ENCODE measurements at regions not wholly inside any gene's neighbourhood (a gene's known extent, or its start where the extent isn't known, plus 50 kb on each side); places are given as distances from the start of the nearest gene placed in this dataset.

DNA sequence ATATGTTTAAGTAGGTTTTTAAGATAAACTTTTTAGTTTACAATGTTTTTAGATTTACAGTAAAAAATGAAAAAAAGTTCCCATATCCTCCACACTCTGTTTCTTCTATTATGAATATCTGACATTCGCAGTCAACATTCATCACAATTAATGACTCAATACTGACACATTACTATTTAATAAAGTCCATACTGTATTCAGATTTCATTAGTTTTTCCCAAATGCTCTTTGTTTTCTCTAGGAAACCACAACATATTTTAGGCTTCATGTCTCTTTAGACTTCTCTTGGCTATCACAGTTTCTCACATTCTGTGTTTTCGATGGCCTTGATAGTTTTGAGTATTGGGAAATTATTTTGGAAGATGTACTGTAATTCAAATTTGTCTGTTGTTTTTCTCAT is 399.8 kb downstream of the SLC6A15 start:
- no peak for TF ChIP-seq CTCF (IDR thresholded peaks at IDR 0.05; ENCODE audit: borderline replicate concordance, insufficient read depth, low read depth, low read length)
- H3K4me3 ChIP-seq (ENCODE audit: low read depth, low read length), result no peak overlapping the region

DNA sequence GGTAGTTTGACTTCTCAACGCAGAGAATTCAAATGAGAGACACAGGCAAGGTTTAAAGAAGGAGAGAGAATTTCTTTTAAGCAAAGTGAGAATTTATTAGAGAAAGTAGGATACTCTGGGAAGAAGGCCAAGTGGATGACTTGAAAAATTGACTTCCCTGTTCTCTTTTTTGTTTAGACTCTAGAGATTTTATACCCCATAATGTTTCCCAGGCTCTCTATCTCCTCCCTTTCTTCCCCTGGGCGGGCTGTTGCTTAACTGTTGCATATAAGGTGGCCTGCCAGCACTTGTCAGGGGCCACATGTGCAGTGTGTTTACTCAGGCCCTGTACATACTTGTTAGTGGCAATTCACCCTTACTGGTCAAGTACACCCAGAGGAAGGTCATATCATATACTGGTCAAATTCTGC is 403.7 kb downstream of the SLC6A15 start:
- no peak overlapping the region for H3K4me3 ChIP-seq (ENCODE audit: low read depth, low read length)
- no peak for TF ChIP-seq CTCF (IDR thresholded peaks at IDR 0.05; ENCODE audit: borderline replicate concordance, insufficient read depth, low read depth, low read length)

DNA sequence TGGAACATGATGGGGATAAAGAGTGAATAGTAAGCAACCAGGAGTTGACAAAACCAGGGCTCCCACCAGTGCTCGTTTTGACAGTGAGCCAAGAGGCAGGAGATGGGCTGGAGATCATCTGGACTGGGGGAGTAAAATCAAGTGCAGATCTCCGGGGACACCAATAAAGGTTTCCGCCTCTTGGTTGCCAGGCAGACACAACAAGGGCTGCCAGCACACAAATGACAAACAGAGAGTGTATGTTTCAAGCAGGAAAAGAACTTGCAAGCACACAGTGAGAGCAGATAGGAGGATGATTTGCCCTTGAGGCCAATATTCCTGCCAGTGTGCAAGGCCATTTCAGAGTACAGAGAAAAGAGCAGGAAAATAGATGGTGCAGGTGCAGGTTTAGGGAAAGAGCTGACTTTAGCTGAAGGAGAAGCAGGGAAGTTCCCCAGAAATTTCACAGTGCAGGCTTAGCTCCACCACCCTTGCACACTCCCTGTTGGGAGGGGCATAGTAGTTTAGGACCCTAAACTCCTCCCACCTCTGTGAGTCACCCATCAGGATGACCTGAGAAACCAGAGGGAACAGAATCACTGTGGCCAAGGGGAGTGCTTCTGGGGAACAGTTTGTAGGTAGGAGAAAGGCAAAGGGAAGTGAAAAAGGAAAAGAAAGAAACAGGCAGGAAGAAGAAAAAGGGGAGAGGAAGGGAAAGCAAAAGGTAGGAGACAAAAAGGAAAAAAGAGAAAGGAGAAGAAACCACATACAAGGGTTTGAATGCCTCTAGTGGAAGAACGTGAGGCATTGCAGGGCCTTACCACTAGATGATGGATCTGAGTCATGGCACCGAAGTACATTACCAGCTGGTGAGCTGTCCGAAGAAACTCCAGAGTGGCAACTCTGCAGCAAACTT is 404.4 kb downstream of the SLC6A15 start:
- 0 out of 2 replicates have a peak, but pooled peaks have one; percentile 12 for TF ChIP-seq CTCF (IDR thresholded peaks at IDR 0.05; ENCODE audit: borderline replicate concordance, insufficient read depth, low read depth, low read length)

GRCh38 chr12:84506282-84506681 is 406.3 kb downstream of the SLC6A15 start:
- no peak overlapping the region for H3K4me3 ChIP-seq (ENCODE audit: low read depth, low read length)
- TF ChIP-seq CTCF (IDR thresholded peaks at IDR 0.05; ENCODE audit: borderline replicate concordance, insufficient read depth, low read depth, low read length), result no peak

More for the DNA sequence above, 404.4 kb downstream of the SLC6A15 start:
- no peak overlapping the region for H3K4me3 ChIP-seq (ENCODE audit: low read depth, low read length)

DNA sequence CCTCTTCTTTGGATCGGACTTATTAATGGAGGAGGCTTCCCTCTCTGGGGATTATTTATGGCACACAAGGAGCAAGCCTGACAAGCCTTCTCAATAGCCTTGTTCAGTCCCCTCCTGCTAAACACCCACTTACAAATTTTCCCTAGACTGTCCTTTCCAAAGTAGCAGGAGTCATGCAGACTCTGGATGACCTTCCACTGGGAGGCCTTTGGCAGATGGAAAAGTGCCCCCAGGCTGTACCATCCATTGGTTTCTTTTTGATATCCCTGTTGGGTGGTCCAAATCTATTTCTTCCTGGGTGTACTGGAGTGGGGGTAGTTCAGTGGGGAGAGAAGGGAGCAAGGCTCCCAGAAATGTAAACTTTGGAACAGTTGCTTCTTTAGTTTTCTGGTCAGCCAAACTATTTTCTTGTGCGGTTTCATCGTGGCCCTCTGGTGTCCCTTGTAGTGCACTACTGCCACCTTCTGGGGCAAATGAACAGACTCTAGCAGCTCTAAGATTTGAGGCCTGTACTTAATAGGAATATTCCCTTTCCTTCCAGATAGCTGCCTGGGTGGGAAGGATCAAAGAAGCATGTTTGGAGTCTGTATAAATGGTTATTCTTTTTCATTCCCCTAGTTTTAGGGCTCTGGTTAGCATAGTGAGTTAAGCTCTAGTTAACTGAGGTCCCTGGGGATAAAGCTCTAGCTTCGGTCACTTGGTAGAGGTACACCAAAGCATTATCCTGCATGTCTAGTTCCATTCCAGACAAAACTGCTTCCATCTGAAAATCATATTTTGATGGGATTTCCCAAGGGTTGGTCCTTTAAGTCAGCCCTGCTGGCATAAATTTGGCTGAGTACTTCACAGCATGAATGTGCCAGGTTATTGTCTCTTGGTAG is 409.5 kb downstream of the SLC6A15 start:
- peak; percentile 59; the same call in 1 of the 2 replicates for TF ChIP-seq CTCF (IDR thresholded peaks at IDR 0.05; ENCODE audit: borderline replicate concordance, insufficient read depth, low read depth, low read length)
- no peak overlapping the region for H3K4me3 ChIP-seq (ENCODE audit: low read depth, low read length)

- TF ChIP-seq CTCF (IDR thresholded peaks at IDR 0.05; ENCODE audit: borderline replicate concordance, insufficient read depth, low read depth, low read length), result no peak
- H3K4me3 ChIP-seq (ENCODE audit: low read depth, low read length), result no peak overlapping the region
These were observed 410.3 kb downstream of the SLC6A15 start for GRCh38 chr12:84502180-84502860.
